Stimulated activated CD4-positive, alpha-beta T cell treated with anti-CD3 and anti-CD28 coated beads, TNF-alpha, amount 100 ng/mL, for 48 hours (primary cell): ENCODE measurements at regions not wholly inside any gene's neighbourhood (a gene's known extent, or its start where the extent isn't known, plus 50 kb on each side); places are given as distances from the start of the nearest gene placed in this dataset.
A peak's percentile ranks its signal among the peaks of the same experiment; 100 is the strongest.

Experiments used
- DNase-seq, 3 donors: peaks; one replicate each; pipeline ENCODE4 v3.0.0-alpha.2; 2020; ENCODE audit warnings: low read depth in 3 of 3

GRCh38 chr16:79298894-79299799, 301.4 kb downstream of the MAF start:
- no peak for DNase-seq

DNA sequence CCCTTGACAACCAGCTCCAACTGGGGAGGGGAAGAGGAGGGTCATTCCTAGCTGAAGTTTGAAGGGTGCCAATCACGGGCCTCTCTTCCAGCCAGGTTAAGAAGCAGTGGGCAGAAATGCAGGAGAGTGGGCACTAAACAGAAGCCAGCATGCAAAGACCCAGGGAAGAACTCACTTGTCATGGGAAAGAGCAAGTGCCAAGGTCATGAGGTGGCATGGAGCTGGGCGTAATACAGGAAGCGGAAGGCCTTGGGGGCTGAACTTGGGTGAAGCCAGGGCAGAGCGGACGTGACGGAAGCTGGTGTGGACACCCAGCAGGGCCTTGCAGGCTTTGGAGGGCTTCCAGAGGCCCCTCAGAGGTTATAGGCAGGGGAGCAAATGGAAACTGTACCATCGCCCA, 302.1 kb downstream of the MAF start:
- DNase-seq, result no peak

GRCh38 chr16:79297805-79298204, 302.7 kb downstream of the MAF start:
- DNase-seq, result no peak

DNA sequence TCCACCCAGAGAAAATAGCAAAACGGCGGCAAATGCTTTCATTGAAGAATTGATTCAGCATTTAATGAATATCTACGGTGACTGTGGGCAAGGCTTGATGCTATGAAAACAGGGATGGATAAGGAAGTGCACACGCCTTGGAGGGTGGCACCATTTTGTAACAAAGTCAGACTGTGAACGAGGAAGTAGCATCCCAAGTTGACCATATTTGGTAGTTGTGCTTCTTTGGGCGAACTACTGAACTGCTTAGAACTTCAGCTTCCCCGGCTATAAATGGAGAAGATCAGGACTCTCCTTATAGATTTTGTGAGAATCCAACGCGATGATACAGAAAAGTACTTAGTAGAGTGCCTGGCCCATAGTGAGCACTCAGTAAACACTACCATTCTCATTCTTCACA, 303.2 kb downstream of the MAF start:
- DNase-seq, result no peak

GRCh38 chr16:79296491-79296890, 304.0 kb downstream of the MAF start:
- DNase-seq, result no peak

DNA sequence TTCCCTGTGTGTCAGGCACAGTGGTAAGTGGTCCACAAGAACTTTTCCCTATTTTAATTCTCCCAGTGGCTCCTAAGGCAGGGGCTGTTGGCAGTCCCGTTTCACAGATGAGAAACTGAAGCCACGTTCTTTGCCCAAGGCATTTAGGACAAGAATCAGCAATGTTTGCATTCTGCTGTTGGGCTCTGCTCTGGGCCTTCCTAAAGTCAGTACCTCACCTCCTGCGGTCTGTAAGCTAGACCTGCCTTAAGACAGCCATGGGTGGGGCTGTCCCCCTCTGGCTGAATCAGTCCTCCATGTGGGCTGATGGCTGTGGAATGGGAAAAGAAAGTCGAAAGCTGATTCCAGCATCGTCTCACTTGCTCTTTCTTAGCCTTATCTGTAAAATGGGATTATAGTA, 304.8 kb downstream of the MAF start:
- no peak for DNase-seq

GRCh38 chr16:79295162-79295561, 305.4 kb downstream of the MAF start:
- no peak for DNase-seq

DNA sequence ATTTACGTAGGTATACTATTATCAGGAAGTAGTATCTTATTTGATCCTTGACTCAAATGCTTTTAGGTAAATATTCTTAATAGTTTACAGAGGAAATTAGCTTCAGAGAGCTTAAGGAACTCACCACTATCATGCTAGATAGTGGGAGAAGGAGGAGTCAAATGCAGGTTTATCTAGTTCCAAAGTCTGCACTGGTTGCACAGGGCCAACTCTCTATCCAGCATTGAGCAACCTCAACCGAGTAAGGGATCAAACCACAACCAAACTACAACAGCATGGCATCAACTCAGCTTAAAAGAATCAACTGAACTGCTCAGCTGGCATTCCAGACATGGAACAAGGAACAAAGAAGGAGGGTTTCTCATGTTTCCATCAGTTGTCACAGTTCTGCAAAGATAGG, 306.0 kb downstream of the MAF start:
- no peak for DNase-seq

- no peak for DNase-seq
Observed at GRCh38 chr16:79293836-79294460, 306.6 kb downstream of the MAF start.

DNA sequence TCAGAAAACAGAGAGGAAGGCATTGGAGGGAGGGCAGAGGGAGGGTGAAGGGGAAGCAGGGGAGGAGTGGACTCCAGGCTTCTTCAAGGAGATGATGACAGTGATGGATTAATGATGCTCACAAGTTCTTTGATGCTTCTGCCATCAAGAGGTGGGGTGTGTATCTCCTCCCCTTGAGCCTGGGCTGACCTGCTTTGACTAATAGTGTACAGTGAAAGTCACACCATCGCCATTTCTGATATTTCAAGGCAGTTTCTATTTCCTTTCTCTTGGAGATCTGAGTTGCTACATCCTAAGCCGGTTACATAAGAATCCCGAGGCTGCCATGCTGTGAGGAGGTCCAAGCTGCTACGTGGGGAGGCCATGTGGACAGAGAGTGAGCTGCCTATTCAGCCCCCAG, 312.5 kb downstream of the MAF start:
- no peak for DNase-seq

DNA sequence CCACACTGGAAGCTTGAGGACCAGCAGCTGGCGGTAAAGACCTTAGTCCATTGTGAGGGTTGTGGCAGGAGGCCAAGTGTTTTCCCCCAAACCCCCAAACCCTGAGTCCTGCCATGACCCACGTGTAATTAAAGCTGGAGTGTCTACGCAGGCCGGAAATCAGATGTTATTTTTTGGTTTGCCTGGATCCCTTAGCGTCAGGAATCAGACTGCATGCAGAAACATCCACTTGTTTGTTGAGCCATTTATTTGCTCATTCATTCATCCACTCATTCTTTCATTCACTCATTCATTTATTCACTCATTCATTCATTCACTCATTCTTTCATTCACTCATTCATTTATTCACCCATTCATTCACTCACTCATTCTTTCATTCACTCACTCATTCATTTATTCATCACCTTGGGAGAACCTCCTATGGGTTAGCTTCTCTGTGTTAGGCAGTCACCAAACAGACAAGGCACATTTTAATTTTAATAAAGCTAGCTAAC, 313.1 kb downstream of the MAF start:
- DNase-seq, result no peak

- no peak for DNase-seq
Observed at GRCh38 chr16:79286646-79287423, 313.7 kb downstream of the MAF start.

DNA sequence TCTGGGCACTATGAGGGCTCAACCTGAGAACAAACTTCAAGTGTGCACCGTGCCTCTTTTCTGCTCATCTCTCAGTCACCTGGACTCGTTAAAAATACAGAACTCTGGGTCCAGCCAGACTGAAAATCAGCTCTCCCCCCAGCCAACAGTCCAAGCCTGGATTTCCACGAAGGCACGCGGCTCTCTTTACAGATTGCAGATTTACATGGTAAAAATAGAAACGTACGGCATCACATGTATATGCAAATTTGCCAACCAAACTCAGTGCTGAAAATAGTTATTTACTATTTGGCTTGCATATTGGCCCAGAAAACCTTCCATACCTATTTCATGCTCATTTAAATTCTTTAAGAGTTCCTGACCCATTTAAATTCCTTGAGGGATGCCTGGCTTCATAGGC, 315.8 kb downstream of the MAF start:
- no peak for DNase-seq

DNA sequence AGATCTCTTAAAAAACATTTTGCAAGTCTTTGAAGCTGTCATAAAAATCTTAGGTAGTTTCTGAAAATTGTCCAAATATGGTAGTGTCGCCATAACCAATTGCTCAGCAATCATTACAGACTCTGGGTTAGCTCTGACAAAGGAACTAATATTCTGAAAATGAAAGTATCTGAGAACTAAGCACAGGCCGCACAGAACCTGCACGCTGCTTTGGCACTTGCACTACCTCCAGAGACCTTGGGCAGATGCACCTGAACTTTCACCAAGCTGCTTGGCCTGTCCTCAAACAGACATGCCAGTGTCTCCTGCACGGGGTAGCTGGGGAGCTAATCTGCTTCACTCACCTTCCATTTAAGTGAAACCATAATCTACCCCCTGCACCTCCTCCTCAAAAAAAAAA, 317.0 kb downstream of the MAF start:
- no peak for DNase-seq

DNA sequence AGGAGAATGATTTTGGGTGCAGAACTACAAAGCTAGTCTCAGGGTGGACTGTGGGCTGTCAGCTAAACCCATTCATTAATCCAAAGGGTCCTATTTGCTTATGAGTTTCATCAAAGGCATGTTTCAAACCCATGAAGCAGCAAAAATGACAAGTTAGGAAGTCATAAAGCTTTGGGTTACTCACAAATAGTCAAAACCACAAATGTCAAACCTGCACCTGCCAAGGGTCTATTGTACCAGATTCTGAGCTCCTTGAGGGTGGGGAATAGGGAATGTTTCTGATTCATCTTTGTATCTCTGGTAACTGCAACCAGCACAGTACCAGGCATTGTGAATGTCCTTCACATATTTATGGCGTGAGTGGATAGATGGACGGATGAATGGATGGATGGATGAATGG, 317.7 kb downstream of the MAF start:
- no peak for DNase-seq

DNA sequence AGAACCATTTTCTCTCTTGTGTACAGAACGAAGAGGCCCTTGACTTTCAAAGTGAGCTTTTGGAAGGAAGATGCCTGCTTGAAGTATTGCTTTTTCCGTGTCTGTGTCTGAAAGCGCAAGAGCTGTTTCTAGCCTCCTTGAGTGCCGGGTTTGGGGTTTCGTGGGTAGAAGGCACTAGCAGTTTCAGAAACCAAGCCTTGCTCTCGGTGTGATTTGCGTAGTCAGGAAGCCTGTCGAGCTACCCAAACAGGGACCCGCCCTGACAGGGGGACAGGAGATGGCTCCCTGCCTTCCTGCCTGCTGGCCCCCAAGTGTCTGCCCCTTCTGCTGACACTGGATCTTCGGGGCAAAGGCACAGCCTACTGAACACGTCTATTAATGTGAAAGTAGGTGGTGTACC, 322.0 kb downstream of the MAF start:
- peak; percentile 42 to 66 (median 50) for DNase-seq

DNA sequence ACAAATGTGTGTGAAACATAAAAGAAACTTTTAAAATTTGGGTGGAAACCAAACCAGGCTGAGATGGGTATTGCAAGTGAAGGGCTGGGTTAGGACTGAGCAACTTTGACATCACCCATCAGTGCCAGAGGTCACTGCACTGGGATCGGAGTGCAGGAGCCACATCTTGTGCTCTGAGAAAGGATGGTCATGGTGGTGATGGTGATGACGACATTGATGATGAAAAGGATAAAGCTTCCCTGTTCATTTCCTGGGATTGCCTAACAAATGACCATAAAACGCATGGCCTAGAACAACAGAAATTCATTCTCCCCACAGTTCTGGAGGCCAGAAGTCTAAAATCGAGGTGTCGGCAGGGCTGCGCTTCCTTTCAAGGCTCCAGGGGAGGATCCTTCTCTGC, 324.0 kb downstream of the MAF start:
- DNase-seq, result no peak

DNA sequence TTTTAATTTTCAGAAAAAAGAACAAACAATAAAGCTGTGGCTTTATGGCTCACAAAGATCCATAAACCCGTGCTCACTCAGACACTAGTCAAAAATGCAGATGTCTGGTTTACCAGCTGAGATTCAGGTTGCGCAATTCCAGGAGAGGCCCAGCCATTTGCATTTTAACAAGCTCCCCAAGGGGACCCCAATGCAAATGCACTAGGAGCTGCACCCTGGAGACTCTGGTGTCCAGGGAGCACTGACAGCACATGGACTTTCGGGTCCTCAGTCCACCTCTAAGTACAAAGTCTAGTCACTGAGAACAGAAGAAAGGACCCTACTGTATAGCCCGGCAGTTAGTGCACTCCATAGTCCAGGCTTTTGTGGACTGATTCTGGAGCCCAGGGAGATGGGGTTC, 326.3 kb downstream of the MAF start:
- DNase-seq, result no peak

DNA sequence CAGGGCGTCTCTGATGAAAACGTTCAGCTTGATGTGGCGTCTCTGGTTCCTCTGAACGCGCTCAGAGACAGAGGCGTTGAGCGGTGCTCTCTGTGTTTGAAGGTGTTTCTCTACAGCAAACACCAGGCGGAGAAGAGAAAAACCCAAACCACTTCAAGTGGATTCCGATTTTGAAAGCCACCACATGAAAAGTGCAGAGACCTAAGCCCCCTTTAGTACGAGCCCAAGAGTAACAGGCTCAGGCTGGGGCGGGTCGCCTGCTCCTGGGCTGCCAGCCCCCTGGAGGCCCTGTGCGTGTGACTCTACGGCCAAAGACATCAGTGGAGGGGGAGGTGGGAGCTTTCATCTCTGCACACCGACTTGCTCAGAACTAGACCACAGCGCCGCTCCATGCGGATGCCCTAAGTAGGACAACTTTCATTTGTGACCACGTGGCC, 328.4 kb downstream of the MAF start:
- peak; percentile 55 to 68 (median 67) for DNase-seq

DNA sequence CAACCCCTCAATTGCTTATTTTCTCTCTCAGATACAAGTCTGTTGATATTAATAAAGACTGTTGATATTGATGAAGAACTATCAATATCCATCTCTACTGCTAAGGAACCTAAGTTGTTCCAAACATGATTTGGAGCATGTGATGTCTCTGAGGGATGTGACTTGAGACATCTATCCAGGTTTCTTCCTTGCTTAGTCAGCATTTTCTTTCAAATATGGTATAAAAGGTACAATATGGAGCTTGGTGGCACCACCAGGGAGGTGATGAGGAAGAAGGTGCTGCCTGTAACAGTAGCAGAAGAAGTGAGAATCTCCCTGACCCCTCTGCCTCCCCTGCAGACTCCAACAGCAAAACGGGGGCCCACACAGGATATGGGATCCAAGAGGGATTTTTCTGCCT, 329.0 kb downstream of the MAF start:
- no peak for DNase-seq

- no peak for DNase-seq
Observed at GRCh38 chr16:79270011-79270410, 330.5 kb downstream of the MAF start.

GRCh38 chr16:79269211-79269863, 331.2 kb downstream of the MAF start:
- peak; percentile 58 to 80 (median 67) for DNase-seq
